T-helper 17 cell (primary cell): ENCODE measurements at regions not wholly inside any gene's neighbourhood (a gene's known extent, or its start where the extent isn't known, plus 50 kb on each side); places are given as distances from the start of the nearest gene placed in this dataset.
"Not testable (repeated sequence)": the region's sequence is repeated elsewhere in the genome, so short reads cannot be mapped to it uniquely, and the experiment has no call there.

Experiments used
- ATAC-seq: fragments of 150-1000 bp; cut with Tn5 transposase; 2 replicates; pipeline ENCODE4 v1.10.0; 2021; ENCODE audit warnings: mild to moderate bottlenecking, moderate library complexity
- DNase-seq, 3 donors: peaks; one replicate each; pipeline versions ENCODE4 v3.0.0 to v3.0.0-alpha.2; 2020 to 2021
- H3K9me3 ChIP-seq: one replicate; pipeline ENCODE4 v1.7.0; 2013; ENCODE audit warnings: low read length, mild to moderate bottlenecking; ENCODE audit not compliant: control insufficient read depth, poor library complexity, severe bottlenecking
- H3K27ac Mint-ChIP-seq: one replicate; pipeline ENCODE4 v1.8.0; 2022; ENCODE audit warnings: mild to moderate bottlenecking, moderate library complexity, mixed read lengths
- H3K27me3 Mint-ChIP-seq: one replicate; pipeline ENCODE4 v1.8.0; 2022; ENCODE audit warnings: mixed read lengths
- H3K36me3 Mint-ChIP-seq: one replicate; pipeline ENCODE4 v1.8.0; 2022; ENCODE audit warnings: low read depth, mixed read lengths
- H3K4me1 Mint-ChIP-seq: one replicate; pipeline ENCODE4 v1.8.0; 2022; ENCODE audit warnings: mild to moderate bottlenecking, mixed read lengths
- H3K4me3 Mint-ChIP-seq: one replicate; pipeline ENCODE4 v1.8.0; 2022; ENCODE audit warnings: mild to moderate bottlenecking, moderate library complexity, mixed read lengths

- Mint-ChIP-seq H3K4me3 (no peak overlapping the region), H3K36me3 (no peaks in the 10 kb centered on the region), H3K27me3 (peaks cover 11% of the 10 kb centered on the region), H3K4me1 (no peaks in the 10 kb centered on the region), H3K27ac (no peak overlapping the region)
- no peak for ATAC-seq
- no peak for DNase-seq
- no peaks in the 10 kb centered on the region for H3K9me3 ChIP-seq
These were observed 87.9 kb upstream of the MSTN start for GRCh38 chr2:190150413-190150812.

- ATAC-seq (no peak), DNase-seq (no peak)
- H3K4me3 Mint-ChIP-seq, result no peak overlapping the region
- H3K27ac Mint-ChIP-seq, result no peak overlapping the region
- no peaks in the 10 kb centered on the region for H3K4me1 Mint-ChIP-seq
- H3K9me3 ChIP-seq, result no peaks in the 10 kb centered on the region
- no peaks in the 10 kb centered on the region for H3K36me3 Mint-ChIP-seq
- H3K27me3 Mint-ChIP-seq, result peaks cover 10% of the 10 kb centered on the region
These were observed 87.4 kb upstream of the MSTN start for GRCh38 chr2:190149908-190150307.

DNA sequence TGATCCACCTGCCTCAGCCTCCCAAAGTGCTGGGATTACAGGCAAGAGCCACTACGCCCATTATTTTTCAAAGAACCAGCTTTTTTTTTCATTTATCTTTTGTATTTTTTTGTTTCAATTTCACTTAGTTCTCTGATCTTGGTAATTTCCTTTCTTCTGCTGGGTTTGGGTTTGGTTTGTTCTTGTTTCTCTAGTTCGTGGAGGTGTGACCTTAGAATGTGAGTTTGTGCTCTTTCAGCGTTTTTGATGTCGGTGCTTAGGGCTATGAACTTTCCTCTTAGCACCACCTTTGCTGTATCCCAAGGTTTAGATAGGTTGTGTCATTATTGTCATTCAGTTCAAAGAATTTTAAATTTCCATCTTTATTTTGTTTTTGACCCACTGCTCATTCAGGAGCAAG lies 86.7 kb upstream of the MSTN start:
- Mint-ChIP-seq H3K36me3 (no peaks in the 10 kb centered on the region), H3K27me3 (peaks cover 3% of the 10 kb centered on the region), H3K27ac (no peak overlapping the region), H3K4me1 (no peaks in the 10 kb centered on the region), H3K4me3 (no peak overlapping the region)
- no peaks in the 10 kb centered on the region for H3K9me3 ChIP-seq
- no peak for DNase-seq
- no peak for ATAC-seq

- H3K9me3 ChIP-seq, DNase-seq, H3K4me1 Mint-ChIP-seq, H3K36me3 Mint-ChIP-seq, ATAC-seq, H3K27ac Mint-ChIP-seq, H3K27me3 Mint-ChIP-seq, H3K4me3 Mint-ChIP-seq: not testable (repeated sequence)
These were observed 83.6 kb upstream of the MSTN start for GRCh38 chr2:190146109-190146508.

- H3K9me3 ChIP-seq, ATAC-seq, H3K27ac Mint-ChIP-seq, H3K27me3 Mint-ChIP-seq, H3K36me3 Mint-ChIP-seq, H3K4me3 Mint-ChIP-seq, H3K4me1 Mint-ChIP-seq, DNase-seq: not testable (repeated sequence)
These were observed 77.9 kb upstream of the MSTN start for GRCh38 chr2:190140474-190140873.

DNA sequence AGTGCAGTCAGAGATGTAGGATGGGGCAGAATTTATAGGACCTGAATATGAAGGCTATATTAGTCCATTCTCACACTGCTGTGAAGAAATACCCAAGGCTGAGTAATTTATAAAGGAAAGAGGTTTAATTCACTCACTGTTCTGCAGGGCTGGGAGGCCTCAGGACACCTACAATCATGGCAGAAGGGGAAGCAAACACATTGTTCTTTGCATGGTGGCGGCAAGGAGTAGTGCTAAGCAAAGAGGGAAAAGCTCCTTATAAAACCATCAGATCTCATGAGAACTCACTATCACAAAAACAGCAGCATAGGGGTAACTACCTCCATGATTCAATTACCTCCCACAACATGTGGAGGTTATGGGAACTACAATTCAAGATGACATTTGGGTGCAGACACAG lies 76.8 kb upstream of the MSTN start:
- Mint-ChIP-seq H3K4me1 (no peaks in the 10 kb centered on the region), H3K27me3 (no peaks in the 10 kb centered on the region), H3K27ac (no peak overlapping the region), H3K4me3 (no peak overlapping the region), H3K36me3 (no peaks in the 10 kb centered on the region)
- ATAC-seq, result no peak
- H3K9me3 ChIP-seq, result peaks cover 4% of the 10 kb centered on the region
- DNase-seq, result no peak

GRCh38 chr2:190138032-190138431 lies 75.5 kb upstream of the MSTN start:
- ATAC-seq (no peak), DNase-seq (no peak)
- Mint-ChIP-seq H3K4me1 (no peaks in the 10 kb centered on the region), H3K27ac (no peak overlapping the region), H3K36me3 (no peaks in the 10 kb centered on the region), H3K27me3 (no peaks in the 10 kb centered on the region), H3K4me3 (no peak overlapping the region)
- peaks cover 4% of the 10 kb centered on the region for H3K9me3 ChIP-seq

DNA sequence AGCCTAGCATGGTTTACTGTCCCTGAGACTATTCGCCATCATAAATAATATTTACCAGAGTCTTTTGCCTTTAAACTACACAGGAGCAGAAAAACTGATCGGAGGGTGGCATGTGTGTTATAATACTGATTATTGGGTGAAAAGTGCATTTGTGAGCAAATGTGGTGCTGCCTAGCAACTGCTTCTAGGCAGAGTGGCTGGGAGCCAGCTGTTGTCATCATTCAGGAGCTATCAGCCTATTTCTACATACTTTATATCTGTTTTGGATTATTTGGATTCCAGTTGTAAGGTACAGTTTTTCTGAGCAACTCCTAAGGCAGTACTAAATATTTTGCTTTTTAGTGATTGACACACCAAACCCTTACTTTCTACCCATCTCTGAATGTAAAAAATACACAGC lies 75.0 kb upstream of the MSTN start:
- Mint-ChIP-seq H3K4me3 (no peak overlapping the region), H3K27ac (no peak overlapping the region), H3K4me1 (no peaks in the 10 kb centered on the region), H3K27me3 (no peaks in the 10 kb centered on the region), H3K36me3 (no peaks in the 10 kb centered on the region)
- DNase-seq (no peak), ATAC-seq (no peak)
- H3K9me3 ChIP-seq, result peaks cover 4% of the 10 kb centered on the region

DNA sequence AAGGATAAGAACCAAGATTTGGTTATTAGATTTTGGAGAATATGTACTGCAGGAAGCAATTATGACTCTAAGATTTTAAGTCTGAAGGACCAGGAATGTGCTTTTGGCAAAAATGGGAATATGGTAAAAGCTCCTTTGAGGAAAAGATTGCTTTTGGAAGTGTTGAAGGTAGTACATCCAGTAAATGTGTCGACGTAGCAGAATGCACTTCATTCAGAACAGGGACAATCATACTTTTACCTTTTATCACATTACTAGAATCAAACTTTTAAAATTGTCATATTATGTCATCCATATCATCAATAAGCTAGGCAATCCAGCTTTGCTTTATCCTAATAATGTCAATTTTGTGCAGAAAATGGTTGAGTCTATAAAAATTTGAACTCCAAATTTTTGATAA lies 74.3 kb upstream of the MSTN start:
- DNase-seq (no peak), ATAC-seq (no peak)
- H3K4me3 Mint-ChIP-seq, result no peak overlapping the region
- H3K27me3 Mint-ChIP-seq, result no peaks in the 10 kb centered on the region
- H3K27ac Mint-ChIP-seq, result no peak overlapping the region
- no peaks in the 10 kb centered on the region for H3K36me3 Mint-ChIP-seq
- H3K4me1 Mint-ChIP-seq, result no peaks in the 10 kb centered on the region
- H3K9me3 ChIP-seq, result peaks cover 4% of the 10 kb centered on the region

GRCh38 chr2:190136259-190136658 lies 73.7 kb upstream of the MSTN start:
- DNase-seq, result no peak

GRCh38 chr2:190129421-190130199 lies 67.1 kb upstream of the MSTN start:
- DNase-seq (no peak), ATAC-seq (no peak)
- H3K4me3 Mint-ChIP-seq, result no peak overlapping the region
- H3K36me3 Mint-ChIP-seq, result no peaks in the 10 kb centered on the region
- no peaks in the 10 kb centered on the region for H3K4me1 Mint-ChIP-seq
- H3K27me3 Mint-ChIP-seq, result no peaks in the 10 kb centered on the region
- no peaks in the 10 kb centered on the region for H3K9me3 ChIP-seq
- H3K27ac Mint-ChIP-seq, result no peak overlapping the region

More at GRCh38 chr2:190136259-190136658, 73.7 kb upstream of the MSTN start:
- Mint-ChIP-seq H3K27me3 (no peaks in the 10 kb centered on the region), H3K4me3 (no peak overlapping the region), H3K36me3 (no peaks in the 10 kb centered on the region), H3K4me1 (no peaks in the 10 kb centered on the region), H3K27ac (no peak overlapping the region)
- no peaks in the 10 kb centered on the region for H3K9me3 ChIP-seq
- ATAC-seq, result no peak

GRCh38 chr2:190127651-190128050 lies 65.1 kb upstream of the MSTN start:
- DNase-seq (no peak), ATAC-seq (no peak)
- H3K4me1 Mint-ChIP-seq, result no peaks in the 10 kb centered on the region
- no peak overlapping the region for H3K4me3 Mint-ChIP-seq
- no peak overlapping the region for H3K27ac Mint-ChIP-seq
- no peaks in the 10 kb centered on the region for H3K36me3 Mint-ChIP-seq
- no peaks in the 10 kb centered on the region for H3K9me3 ChIP-seq
- no peaks in the 10 kb centered on the region for H3K27me3 Mint-ChIP-seq

DNA sequence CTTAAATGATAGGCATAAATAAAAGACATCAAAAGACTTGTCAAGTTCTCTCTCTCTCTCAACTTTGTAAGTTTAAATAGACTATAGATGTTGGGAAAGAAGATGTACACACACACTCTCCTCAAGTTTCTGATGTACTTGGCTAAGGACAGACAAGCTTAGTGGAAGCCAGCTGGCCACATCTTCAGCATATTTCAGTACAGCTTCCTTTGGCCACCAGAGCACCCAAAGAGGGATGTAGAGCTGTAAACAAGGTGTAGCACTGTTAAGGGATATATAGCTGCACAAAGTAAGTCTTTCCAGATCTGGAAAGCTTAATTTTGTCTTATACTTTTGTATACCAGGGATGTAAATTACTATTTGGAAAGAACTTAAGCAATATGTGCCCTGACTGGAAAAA lies 64.3 kb upstream of the MSTN start:
- Mint-ChIP-seq H3K27me3 (no peaks in the 10 kb centered on the region), H3K36me3 (no peaks in the 10 kb centered on the region), H3K4me3 (no peak overlapping the region), H3K4me1 (peaks cover 5% of the 10 kb centered on the region), H3K27ac (no peak overlapping the region)
- no peak for ATAC-seq
- no peak for DNase-seq
- no peaks in the 10 kb centered on the region for H3K9me3 ChIP-seq

DNA sequence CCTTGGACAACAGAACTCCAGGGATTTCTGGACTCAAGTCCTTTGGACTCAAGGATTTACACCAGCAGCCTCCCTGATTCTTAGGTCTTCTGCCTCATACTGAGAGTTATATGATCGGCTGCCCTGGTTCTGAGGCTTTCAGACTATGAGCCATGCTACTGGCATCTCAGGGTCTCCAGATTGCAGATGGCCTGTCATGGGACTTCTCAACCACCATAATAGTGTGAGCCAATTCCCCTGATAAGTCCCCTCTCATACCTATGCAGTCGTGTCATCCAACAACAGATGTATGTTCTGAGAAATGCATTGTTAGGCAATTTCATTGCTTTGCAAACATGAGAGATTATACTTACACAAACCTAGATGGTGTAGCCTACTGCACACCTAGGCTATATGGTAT lies 61.4 kb upstream of the MSTN start:
- DNase-seq (no peak), ATAC-seq (no peak)
- Mint-ChIP-seq H3K27ac (no peak overlapping the region), H3K4me3 (no peak overlapping the region), H3K27me3 (no peaks in the 10 kb centered on the region), H3K36me3 (peaks cover 3% of the 10 kb centered on the region), H3K4me1 (peaks cover 11% of the 10 kb centered on the region)
- H3K9me3 ChIP-seq, result no peaks in the 10 kb centered on the region
